ENCODE measurements at regions not wholly inside any gene's neighbourhood (a gene's known extent, or its start where the extent isn't known, plus 50 kb on each side); places are given as distances from the start of the nearest gene placed in this dataset.
"Not testable (repeated sequence)": the region's sequence is repeated elsewhere in the genome, so short reads cannot be mapped to it uniquely, and the experiment has no call there.

- no peak overlapping the region for H3K27ac ChIP-seq (ENCODE audit: insufficient read depth, low read depth, low read length, poor library complexity, severe bottlenecking)
- H3K9me3 ChIP-seq (ENCODE audit: control insufficient read depth, low read length), result no peaks in the 10 kb centered on the region
- 94 to 97% methylated on average over 3 of the region's 3 CpGs for WGBS, 2 experiments
- no peaks in the 10 kb centered on the region for H3K36me3 ChIP-seq (ENCODE audit: control insufficient read depth, insufficient read depth, low read length)
- no peaks in the 10 kb centered on the region for H3K27me3 ChIP-seq (ENCODE audit: control insufficient read depth, insufficient read depth, low read length, poor library complexity, severe bottlenecking)
- H3K4me3 ChIP-seq (ENCODE audit: insufficient read depth, low read depth, low read length), result no peak overlapping the region
- peaks cover 43% of the 10 kb centered on the region for H3K4me1 ChIP-seq (ENCODE audit: control insufficient read depth, insufficient read depth, low read length)
Observed at GRCh38 chr9:108054131-108054630, 564.6 kb upstream of the KLF4 start.

- Histone ChIP-seq H3K27me3 (ENCODE audit: control insufficient read depth, insufficient read depth, low read length, poor library complexity, severe bottlenecking) (no peaks in the 10 kb centered on the region), H3K36me3 (ENCODE audit: control insufficient read depth, insufficient read depth, low read length) (no peaks in the 10 kb centered on the region), H3K9me3 (ENCODE audit: control insufficient read depth, low read length) (no peaks in the 10 kb centered on the region), H3K4me1 (ENCODE audit: control insufficient read depth, insufficient read depth, low read length) (peaks cover 43% of the 10 kb centered on the region), H3K4me3 (ENCODE audit: insufficient read depth, low read depth, low read length) (no peak overlapping the region), H3K27ac (ENCODE audit: insufficient read depth, low read depth, low read length, poor library complexity, severe bottlenecking) (no peak overlapping the region)
- WGBS, 2 experiments, result 51 to 56% methylated on average over 12 of the region's 12 CpGs
Observed at GRCh38 chr9:108053555-108054061, 564.0 kb upstream of the KLF4 start.

GRCh38 chr9:108052431-108053080 is 563.0 kb upstream of the KLF4 start:
- H3K27ac ChIP-seq (ENCODE audit: insufficient read depth, low read depth, low read length, poor library complexity, severe bottlenecking), result no peak overlapping the region
- H3K9me3 ChIP-seq (ENCODE audit: control insufficient read depth, low read length), result no peaks in the 10 kb centered on the region
- WGBS, 2 experiments, result 26 to 27% methylated on average over 7 of the region's 7 CpGs
- no peak overlapping the region for H3K4me3 ChIP-seq (ENCODE audit: insufficient read depth, low read depth, low read length)
- H3K36me3 ChIP-seq (ENCODE audit: control insufficient read depth, insufficient read depth, low read length), result no peaks in the 10 kb centered on the region
- H3K4me1 ChIP-seq (ENCODE audit: control insufficient read depth, insufficient read depth, low read length), result peaks cover 34% of the 10 kb centered on the region
- H3K27me3 ChIP-seq (ENCODE audit: control insufficient read depth, insufficient read depth, low read length, poor library complexity, severe bottlenecking), result no peaks in the 10 kb centered on the region

DNA sequence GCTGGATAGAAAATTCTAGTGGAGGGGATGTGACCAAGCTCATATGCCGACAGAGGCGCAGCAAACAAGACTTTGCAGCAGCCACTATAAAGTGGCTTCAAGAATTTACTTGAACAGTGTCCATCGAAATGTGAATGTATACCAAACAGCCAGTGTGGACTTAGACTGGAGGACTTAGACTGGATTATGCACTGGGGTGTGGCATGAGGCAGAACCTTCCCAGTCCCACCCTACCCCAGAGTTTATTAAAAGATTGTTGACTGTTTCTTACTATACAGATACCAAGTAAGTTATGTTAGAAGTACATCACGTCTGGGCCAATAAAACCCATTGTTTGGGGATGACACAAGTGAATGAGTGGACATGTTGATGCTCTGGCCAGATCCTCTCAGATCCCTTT is 561.3 kb upstream of the KLF4 start:
- 96 to 97% methylated on average over 3 to 4 of the region's 4 CpGs for WGBS, 2 experiments
- no peaks in the 10 kb centered on the region for H3K27me3 ChIP-seq (ENCODE audit: control insufficient read depth, insufficient read depth, low read length, poor library complexity, severe bottlenecking)
- H3K9me3 ChIP-seq (ENCODE audit: control insufficient read depth, low read length), result no peaks in the 10 kb centered on the region
- H3K36me3 ChIP-seq (ENCODE audit: control insufficient read depth, insufficient read depth, low read length), result no peaks in the 10 kb centered on the region
- H3K4me3 ChIP-seq (ENCODE audit: insufficient read depth, low read depth, low read length), result no peak overlapping the region
- no peak overlapping the region for H3K27ac ChIP-seq (ENCODE audit: insufficient read depth, low read depth, low read length, poor library complexity, severe bottlenecking)
- peaks cover 33% of the 10 kb centered on the region for H3K4me1 ChIP-seq (ENCODE audit: control insufficient read depth, insufficient read depth, low read length)

DNA sequence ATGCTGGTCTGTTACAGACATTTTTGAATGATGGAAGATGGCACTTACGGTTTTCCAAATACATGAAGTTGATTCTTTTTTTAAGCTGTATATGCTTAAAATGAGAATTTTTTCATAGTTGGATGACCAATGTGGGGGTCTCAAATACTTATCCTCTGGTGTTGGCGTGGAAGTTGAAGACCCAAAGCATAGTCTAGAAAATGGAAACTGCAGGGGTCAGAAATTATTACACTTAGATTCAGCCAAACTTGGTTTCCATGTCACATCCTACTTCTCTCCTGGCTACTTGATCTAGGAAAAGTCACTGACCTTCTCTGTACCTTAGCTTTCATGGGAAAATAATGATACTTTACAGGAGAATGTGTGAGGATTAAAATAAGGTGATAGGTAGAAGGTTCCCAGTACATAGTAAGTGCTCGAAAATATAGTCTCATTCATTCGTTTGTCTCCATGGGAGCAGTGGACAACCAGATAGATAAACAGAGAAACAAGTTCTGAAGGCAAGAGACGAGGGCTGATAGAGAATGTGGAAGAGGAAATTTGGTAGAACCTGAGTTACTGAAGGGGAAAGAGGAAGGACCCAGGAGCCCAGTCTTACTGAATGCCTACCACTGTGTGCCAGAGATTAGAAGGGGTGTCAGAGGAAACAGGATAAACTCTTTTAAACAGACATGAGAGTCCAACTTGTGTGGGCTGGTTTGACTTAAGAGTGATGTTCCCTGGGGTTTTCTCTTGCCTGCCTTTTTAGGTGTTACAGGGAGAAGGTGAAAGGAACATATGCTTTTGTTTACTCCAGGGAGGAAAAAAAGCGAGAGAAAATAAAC is 560.3 kb upstream of the KLF4 start:
- no peak overlapping the region for H3K4me3 ChIP-seq (ENCODE audit: insufficient read depth, low read depth, low read length)
- H3K27me3 ChIP-seq (ENCODE audit: control insufficient read depth, insufficient read depth, low read length, poor library complexity, severe bottlenecking), result no peaks in the 10 kb centered on the region
- H3K4me1 ChIP-seq (ENCODE audit: control insufficient read depth, insufficient read depth, low read length), result peaks cover 33% of the 10 kb centered on the region
- H3K9me3 ChIP-seq (ENCODE audit: control insufficient read depth, low read length), result no peaks in the 10 kb centered on the region
- 91 to 92% methylated on average over 6 of the region's 6 CpGs for WGBS, 2 experiments
- H3K36me3 ChIP-seq (ENCODE audit: control insufficient read depth, insufficient read depth, low read length), result no peaks in the 10 kb centered on the region
- H3K27ac ChIP-seq (ENCODE audit: insufficient read depth, low read depth, low read length, poor library complexity, severe bottlenecking), result no peak overlapping the region

- Histone ChIP-seq H3K36me3 (ENCODE audit: control insufficient read depth, insufficient read depth, low read length) (no peaks in the 10 kb centered on the region), H3K9me3 (ENCODE audit: control insufficient read depth, low read length) (no peaks in the 10 kb centered on the region), H3K27ac (ENCODE audit: insufficient read depth, low read depth, low read length, poor library complexity, severe bottlenecking) (no peak overlapping the region), H3K4me1 (ENCODE audit: control insufficient read depth, insufficient read depth, low read length) (peaks cover 27% of the 10 kb centered on the region), H3K27me3 (ENCODE audit: control insufficient read depth, insufficient read depth, low read length, poor library complexity, severe bottlenecking) (no peaks in the 10 kb centered on the region), H3K4me3 (ENCODE audit: insufficient read depth, low read depth, low read length) (no peak overlapping the region)
- 76 to 81% methylated on average over 7 of the region's 7 CpGs for WGBS, 2 experiments
Observed at GRCh38 chr9:108049026-108049607, 559.5 kb upstream of the KLF4 start.

DNA sequence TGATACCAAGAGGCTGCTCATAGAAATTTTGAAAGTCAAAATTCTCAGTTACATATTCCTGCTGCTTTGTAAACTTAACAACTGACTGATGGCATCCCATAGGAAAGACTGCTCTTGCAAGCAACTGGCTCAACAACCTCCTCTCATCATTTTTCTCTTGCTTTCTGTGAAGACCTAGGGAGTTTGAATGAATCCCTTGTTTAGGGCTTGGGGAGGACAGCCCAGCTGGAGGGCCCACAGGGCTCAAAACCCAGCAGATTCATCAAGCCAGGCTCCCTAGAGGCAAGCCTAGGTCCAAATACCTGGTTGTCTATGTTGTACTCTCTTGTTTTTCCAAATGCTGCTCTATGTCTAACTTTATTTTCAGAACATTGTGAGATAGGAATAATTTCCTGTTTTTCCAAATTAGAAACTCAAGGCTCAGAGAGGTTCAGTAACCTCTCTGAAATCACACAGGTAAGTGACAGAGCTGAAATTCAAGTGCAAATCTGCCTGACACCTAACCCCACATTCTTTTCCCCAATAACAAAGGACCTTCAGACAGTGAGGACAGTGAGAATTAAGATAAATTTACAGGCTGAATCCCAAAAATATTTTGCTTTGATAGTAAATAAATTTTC is 558.9 kb upstream of the KLF4 start:
- Histone ChIP-seq H3K4me1 (ENCODE audit: control insufficient read depth, insufficient read depth, low read length) (peaks cover 21% of the 10 kb centered on the region), H3K27me3 (ENCODE audit: control insufficient read depth, insufficient read depth, low read length, poor library complexity, severe bottlenecking) (no peaks in the 10 kb centered on the region), H3K27ac (ENCODE audit: insufficient read depth, low read depth, low read length, poor library complexity, severe bottlenecking) (no peak overlapping the region), H3K4me3 (ENCODE audit: insufficient read depth, low read depth, low read length) (no peak overlapping the region), H3K36me3 (ENCODE audit: control insufficient read depth, insufficient read depth, low read length) (no peaks in the 10 kb centered on the region), H3K9me3 (ENCODE audit: control insufficient read depth, low read length) (no peaks in the 10 kb centered on the region)

GRCh38 chr9:108047777-108048176 is 558.2 kb upstream of the KLF4 start:
- WGBS, 2 experiments, result 82 to 100% methylated on average over 1 of the region's 1 CpG
- H3K9me3 ChIP-seq (ENCODE audit: control insufficient read depth, low read length); H3K27ac ChIP-seq (ENCODE audit: insufficient read depth, low read depth, low read length, poor library complexity, severe bottlenecking); H3K4me3 ChIP-seq (ENCODE audit: insufficient read depth, low read depth, low read length); H3K27me3 ChIP-seq (ENCODE audit: control insufficient read depth, insufficient read depth, low read length, poor library complexity, severe bottlenecking); H3K36me3 ChIP-seq (ENCODE audit: control insufficient read depth, insufficient read depth, low read length): not testable (repeated sequence)
- H3K4me1 ChIP-seq (ENCODE audit: control insufficient read depth, insufficient read depth, low read length), result peaks cover 14% of the 10 kb centered on the region

DNA sequence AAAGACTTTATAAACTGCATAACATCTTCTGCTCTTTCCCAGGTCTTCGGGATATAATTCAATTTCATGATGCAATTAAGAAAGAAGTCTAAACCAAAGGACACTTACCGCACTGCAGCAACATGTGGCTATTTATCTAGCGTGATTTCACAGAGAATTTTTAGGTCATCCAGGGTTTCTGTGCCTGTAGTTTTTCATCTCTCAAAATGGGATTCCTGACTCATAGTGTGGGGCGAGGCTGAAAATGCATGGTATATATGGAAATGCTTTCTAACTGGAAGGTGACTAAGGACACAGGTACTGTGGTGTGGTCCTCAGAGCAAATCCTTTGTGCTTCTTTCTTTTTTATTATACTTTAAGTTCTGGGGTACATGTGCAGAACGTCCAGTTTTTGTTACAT is 557.7 kb upstream of the KLF4 start:
- Histone ChIP-seq H3K27me3 (ENCODE audit: control insufficient read depth, insufficient read depth, low read length, poor library complexity, severe bottlenecking) (no peaks in the 10 kb centered on the region), H3K36me3 (ENCODE audit: control insufficient read depth, insufficient read depth, low read length) (no peaks in the 10 kb centered on the region), H3K9me3 (ENCODE audit: control insufficient read depth, low read length) (no peaks in the 10 kb centered on the region), H3K4me3 (ENCODE audit: insufficient read depth, low read depth, low read length) (no peak overlapping the region), H3K4me1 (ENCODE audit: control insufficient read depth, insufficient read depth, low read length) (peaks cover 9% of the 10 kb centered on the region), H3K27ac (ENCODE audit: insufficient read depth, low read depth, low read length, poor library complexity, severe bottlenecking) (no peak overlapping the region)
- WGBS, 2 experiments, result 95 to 97% methylated on average over 4 of the region's 5 CpGs

DNA sequence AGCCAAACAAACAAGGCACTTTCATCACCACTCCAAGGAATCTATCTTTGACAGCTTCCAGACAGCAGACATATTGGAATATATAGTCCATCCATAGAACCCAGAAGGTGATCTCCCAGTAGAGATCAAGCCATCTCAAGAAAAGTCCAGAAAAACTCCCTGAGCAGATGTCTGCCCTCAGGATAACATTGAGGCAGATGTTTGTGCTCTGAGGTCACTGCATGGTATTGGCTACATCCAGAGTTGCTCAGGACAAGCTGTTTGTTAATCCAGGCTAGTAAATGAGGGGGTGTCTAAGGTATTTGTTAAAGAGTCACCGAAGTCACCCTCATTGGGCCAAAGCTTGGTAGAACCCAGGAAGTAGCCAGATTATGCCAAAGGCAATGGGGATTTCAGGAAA is 556.3 kb upstream of the KLF4 start:
- Histone ChIP-seq H3K36me3 (ENCODE audit: control insufficient read depth, insufficient read depth, low read length) (no peaks in the 10 kb centered on the region), H3K9me3 (ENCODE audit: control insufficient read depth, low read length) (no peaks in the 10 kb centered on the region), H3K27me3 (ENCODE audit: control insufficient read depth, insufficient read depth, low read length, poor library complexity, severe bottlenecking) (no peaks in the 10 kb centered on the region), H3K4me1 (ENCODE audit: control insufficient read depth, insufficient read depth, low read length) (no peaks in the 10 kb centered on the region), H3K4me3 (ENCODE audit: insufficient read depth, low read depth, low read length) (no peak overlapping the region), H3K27ac (ENCODE audit: insufficient read depth, low read depth, low read length, poor library complexity, severe bottlenecking) (no peak overlapping the region)
- 96 to 97% methylated on average over 1 of the region's 1 CpG for WGBS, 2 experiments
